Skeletal muscle cell (primary cell): ENCODE measurements at regions not wholly inside any gene's neighbourhood (a gene's known extent, or its start where the extent isn't known, plus 50 kb on each side); places are given as distances from the start of the nearest gene placed in this dataset.

Experiments
- DNase-seq: peaks from one replicate; pipeline ENCODE4 v3.0.0-alpha.2; 2010; ENCODE audit warnings: low read depth
- H3K4me3 ChIP-seq: 2 replicates; pipeline ENCODE4 v1.5.1; 2011; ENCODE audit warnings: low read depth, mild to moderate bottlenecking, control low read depth, low read length, moderate library complexity

DNA sequence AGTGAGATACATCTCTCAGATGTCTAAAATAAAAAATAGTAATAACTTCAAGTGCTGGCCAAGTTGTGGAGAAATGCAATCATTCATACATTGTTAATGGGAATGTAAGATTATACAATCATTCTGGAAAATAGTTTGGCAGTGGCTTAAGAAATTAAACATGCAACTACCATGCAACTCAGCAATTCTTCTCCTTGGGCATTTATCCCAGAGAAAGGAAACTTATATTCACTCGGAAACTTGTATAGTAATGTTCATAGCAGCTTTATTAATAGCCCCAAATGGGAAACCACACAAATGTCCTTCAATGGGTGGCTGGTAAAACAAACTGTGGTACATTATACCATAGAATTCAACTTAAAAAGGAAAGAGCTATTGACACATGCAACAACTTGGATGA lies 274.0 kb upstream of the SPRED2 start:
- no peak for DNase-seq
- H3K4me3 ChIP-seq: no peak overlapping the region

DNA sequence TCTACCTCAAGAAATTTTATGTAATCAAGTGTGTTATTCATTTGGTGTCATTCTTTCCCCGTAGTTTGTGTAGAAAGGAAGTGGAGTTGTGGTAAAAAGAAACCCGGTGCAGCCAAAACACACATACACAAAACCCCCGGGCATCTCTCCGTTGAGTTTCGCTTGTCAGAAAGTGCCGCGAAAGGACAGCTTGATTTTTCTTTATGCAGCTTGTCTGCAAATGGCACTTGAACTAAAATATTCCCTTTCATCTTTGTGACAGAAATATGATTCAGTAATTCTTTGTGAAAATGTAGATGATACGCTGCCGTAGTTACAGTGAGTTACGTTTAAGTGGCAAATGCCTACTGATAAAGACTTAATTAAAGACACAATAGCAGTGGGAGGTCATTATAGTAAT lies 268.8 kb upstream of the SPRED2 start:
- no peak for DNase-seq
- H3K4me3 ChIP-seq: no peak overlapping the region

DNA sequence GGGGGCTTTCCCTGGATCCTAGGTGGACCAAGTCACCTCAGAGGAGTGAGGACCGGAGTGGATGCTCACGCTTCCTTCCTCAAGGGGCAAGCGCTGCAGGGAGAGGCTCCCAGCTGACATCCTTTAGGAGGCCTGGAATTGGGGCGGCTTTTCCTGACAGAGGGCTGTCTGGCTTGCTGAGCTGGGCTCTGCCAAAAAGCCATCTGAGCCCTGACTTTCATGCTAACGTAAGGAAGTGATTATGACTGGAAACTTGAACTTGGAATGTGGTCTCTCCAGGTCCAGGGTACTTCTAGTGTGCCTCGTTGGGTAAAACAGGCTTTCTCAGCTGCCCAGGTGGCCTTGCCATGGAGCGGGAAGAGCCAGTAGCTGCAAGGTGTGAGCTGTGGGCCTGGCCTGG lies 268.3 kb upstream of the SPRED2 start:
- DNase-seq: no peak
- no peak overlapping the region for H3K4me3 ChIP-seq

DNA sequence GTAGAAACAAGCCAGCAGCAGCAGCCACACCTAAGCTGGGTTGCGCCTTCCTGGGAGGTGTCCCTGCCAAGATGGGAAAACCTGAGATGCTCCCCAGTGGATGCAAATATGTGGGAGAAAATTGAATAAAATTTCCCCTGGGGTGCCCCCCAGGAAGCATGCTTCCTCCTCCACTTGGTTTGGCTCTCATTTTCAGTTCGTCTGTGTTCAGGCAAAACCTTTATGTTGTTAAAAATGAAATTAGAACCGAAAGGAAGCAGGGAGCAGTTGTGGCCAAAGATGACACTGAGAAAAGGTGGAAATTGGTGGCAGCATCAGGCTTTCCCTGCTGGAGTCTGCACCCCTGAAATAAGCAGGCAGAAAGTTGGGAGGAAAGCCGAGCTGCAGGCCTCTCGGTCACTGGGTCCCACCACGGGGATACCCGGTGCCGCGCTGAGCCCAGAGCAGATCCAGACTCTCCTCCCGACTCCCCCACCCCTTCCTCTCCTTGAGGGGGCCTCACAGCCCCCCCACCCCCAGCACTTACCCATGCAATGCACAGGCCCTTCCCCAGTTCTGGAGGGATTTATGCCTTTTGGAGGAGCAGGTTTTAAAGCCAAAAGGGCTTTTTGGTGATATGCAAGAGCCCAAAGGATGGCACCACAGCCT lies 267.7 kb upstream of the SPRED2 start:
- no peak for DNase-seq
- H3K4me3 ChIP-seq: no peak overlapping the region

DNA sequence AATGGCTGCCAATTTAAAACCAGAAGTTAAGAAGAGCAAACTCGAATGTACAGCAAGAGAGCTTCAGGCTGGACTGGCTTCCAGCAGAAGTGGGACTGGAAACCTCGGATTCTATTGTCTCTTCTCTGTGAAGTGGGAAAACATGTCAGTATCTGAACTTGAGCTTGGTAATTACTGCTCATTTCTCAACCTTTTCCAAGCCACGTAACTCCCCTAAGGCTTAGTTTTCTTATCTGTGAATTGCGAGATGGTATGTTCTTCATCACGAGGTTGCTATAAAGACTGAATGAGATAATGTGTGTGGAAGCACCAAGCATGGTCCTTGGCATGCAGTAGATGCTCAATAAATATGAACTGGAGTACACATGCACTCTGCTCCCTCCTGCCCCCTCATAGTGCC lies 259.4 kb upstream of the SPRED2 start:
- H3K4me3 ChIP-seq: no peak overlapping the region
- DNase-seq: no peak

DNA sequence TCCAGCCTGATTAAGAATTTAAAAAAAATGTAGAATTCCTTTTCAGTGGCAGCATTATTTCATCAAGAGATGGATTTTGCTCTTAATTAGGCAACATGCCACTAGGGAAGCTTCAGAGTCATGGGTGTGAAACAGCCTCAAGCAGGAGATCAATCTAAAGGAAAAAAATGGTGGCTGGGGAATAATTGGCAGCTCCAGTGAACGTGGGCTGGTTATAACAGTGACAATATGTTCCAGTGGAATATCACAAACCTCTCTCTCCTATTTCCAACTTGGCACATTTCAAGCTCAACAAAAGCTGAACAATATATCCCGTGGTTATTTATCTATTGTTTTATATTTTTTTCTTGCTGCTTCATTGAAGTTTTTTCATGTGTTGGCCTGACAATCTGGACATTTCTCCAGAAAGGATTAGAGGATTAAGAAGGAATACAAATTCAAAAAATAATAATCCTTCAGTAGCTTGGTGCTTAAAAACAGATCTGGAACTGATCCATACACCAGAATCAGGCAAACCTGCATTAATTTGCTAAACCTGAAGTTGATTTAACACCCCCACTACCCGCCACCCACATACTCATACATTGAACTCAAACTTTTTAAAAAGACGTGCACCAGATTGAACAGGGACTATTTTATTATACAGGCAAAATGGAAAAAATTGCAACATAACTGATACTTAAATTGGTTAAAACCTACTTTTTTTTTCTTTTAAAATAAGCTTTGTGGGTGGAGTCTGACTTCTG lies 255.9 kb upstream of the SPRED2 start:
- no peak overlapping the region for H3K4me3 ChIP-seq
- no peak for DNase-seq

DNA sequence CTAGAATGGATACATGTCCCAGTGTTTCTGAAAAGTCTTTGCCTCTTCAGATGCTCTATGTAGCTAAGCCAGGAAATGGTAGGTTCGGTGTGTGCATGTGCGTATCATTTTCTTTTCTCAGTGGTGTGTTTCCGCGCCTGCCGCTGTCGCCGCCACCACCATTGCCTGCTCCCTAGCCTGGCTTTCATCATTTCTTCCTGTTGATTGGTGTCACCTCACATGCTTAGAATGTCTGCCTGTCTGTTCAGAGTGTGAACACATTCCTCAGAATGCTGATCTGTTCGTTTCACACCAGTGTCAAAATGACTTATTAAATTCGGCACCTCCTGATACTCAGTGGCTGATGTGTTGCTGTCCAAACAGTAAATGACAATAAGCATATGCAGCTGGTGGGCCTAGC lies 255.2 kb upstream of the SPRED2 start:
- no peak for DNase-seq
- H3K4me3 ChIP-seq: no peak overlapping the region

DNA sequence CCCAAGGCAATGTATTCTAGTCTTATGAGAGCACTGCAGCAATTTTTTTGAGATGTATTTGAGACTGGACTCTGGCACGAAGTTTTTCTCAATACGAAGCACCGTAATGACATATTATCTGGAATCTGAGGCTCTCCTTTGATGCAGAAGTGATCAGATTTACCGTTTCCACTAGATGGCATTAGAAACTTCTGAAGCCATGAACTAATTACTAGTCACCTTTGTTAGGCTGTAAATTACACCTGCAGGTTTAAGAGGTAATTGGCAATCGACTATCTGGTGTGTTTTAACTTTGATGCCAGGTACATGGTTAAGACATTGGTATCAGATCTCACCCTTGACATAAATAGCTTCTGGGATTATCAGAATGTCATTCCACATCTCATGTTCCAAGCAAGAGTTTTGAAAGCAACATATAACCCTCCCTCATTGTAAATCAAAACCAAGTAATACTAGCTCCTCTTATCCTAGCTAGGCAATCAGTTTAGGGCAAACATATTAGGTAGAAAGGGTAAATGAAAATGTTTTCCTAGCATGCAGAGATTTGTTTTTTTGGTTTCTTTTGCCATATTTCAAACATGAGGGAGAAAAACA lies 254.6 kb upstream of the SPRED2 start:
- no peak for DNase-seq
- H3K4me3 ChIP-seq: no peak overlapping the region

DNA sequence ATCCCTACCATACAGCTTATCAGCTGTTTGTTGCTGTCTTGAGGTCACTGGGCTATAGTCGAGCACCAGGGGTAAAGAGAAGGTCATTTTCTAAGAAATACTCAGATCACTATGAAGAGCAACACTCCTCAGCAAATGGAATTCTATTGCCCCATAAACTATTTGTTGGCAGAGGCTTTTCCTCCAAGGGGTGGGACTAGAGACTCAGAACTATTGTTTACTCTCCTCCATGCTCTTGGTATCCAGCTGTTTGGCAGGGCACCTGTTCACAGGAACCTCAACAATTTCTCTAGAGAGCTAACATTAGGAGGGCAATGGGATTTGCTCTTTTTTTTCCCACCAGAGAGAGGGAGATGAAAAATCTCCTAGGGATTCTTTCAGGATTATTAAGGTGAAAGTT lies 249.1 kb upstream of the SPRED2 start:
- no peak overlapping the region for H3K4me3 ChIP-seq
- DNase-seq: no peak

DNA sequence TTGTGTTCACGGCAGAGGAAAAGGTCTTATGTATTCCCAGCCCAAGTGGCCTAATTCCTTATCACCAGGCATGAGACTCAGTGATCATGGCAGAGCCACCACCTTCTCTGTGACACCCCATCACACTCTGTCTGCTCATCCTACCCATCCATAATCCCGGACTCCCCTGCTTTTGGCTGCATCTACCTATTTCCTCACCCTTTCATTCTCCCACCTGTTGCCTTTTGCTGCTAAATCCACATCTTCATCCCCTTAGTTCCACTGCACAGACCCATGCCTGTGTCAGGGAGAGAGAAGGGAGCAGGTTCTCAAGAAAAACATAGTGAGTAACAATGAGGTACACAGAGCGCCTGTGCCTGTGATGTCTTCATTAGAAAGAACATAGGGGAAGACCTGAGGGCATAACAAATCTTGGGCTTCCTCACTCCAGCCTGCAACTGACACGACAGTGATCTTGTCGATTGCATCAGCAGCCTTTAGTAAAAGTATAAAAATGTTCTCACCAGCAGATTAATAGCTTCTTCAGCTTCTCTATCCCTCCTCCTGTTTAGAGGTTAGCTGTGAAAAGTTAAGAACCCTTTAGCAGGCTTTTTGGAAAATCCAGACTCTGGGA lies 246.5 kb upstream of the SPRED2 start:
- no peak for DNase-seq

DNA sequence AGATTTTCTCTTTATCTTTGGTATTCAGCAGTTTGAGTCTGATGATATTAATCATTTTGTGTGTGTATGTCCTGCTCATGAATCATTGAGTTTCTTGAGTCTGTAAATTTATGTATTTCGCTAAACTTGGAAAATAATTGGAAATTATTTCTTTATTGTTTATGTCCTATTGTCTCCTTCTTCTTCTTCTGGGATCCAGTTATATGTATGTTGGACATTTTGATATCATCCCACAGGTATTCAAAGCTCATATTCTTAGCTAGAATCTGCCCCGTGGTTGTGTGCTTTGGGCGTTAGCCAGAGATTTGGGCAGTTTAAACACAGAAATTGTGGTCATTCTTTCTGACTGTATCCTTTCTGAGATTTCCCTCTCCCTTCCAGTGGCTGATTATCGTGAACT lies 243.0 kb upstream of the SPRED2 start:
- DNase-seq: no peak
- no peak overlapping the region for H3K4me3 ChIP-seq

More for the DNA sequence above, 246.5 kb upstream of the SPRED2 start:
- no peak overlapping the region for H3K4me3 ChIP-seq

DNA sequence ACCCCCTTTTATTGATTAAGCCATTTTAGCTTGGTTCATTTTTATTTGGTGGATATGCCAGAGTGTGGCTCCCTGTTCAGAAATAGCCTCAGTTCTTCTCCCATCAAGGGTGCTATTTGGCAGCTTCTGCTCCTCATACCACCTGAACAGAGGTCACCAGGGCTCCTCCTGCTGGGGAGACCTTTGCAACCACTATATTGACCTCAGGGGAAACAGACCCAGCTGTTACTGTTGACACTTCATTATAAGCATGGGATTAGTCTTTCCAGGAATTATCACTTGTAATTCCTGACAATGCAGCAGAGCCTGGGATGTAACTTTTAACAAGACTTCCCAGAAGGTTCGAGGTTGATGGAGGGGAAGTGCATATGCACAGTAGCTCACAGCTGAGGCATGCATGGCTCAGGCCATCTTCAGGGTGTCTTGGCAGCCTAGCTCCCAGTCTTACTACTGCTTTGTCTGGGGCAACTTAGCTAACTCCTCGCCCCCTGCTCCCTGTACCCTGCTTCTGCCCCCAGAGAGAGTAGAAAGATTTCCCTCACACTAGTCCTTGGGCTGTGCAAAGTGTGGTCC lies 239.4 kb upstream of the SPRED2 start:
- no peak overlapping the region for H3K4me3 ChIP-seq
- DNase-seq: no peak

DNA sequence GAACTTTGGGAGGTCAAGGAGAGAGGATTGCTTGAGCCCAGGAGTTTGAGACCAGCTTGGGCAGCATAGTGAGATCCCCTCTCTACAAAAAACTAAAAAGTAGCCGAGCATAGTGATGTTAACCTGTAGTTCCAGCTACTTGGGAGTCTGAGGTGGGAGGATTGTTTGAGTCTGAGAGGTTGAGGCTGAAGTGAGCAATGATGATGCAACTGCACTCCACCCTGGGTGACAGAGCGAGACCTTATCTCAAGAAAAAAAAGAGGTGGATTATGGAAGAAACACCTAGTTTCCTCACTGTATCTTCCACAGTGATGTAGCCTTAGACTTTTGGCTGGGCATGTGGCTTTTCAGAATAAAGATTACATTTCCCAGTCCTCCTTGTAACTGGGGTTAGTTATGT lies 237.2 kb upstream of the SPRED2 start:
- no peak for DNase-seq
- no peak overlapping the region for H3K4me3 ChIP-seq

DNA sequence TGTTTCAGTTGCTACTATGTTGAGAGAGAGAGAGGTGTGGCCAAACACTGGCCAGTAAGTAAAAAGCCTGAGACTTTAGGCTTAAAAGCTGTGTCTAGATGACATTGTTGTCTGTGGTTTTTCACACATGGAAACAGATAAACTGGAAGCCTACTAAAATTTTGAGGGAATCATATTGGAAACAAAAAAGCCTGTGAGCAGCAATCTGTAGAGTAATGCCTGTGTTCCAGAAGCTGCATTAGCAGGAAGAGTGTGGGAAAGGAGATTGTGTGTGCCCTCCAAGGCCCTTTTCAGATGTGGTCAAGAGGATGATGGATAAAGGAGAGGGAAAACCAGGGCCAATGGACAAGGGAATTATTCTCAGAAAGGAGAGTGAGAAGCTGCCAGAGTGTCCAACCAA lies 236.3 kb upstream of the SPRED2 start:
- H3K4me3 ChIP-seq: no peak overlapping the region
- DNase-seq: no peak

DNA sequence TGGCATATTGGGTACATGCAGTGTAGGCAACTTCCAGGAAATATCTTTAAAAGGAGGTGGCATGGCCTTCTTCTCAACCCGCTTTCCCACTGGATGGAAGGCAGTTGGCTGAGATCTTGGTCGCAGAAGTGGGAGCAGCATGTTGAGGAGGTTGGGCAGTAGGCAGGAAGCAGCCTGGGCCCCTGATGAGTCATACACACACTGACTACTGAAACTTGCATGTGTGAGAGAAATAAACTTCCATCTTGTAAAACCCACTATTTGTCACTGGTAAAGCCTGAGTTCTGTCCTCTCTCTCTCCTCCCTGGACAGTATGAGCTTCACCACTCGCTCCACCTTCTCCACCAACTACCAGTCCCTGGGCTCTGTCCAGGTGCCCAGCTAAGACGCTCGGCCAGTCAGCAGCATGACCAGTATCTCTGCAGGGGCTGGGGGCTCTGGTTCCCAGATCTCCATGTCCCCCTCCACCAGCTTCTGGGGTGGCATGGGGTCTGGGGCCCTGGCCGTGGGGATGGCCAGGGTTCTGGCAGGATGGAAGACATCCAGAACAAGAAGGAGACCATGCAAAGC lies 233.8 kb upstream of the SPRED2 start:
- DNase-seq: peak; percentile 25
- no peak overlapping the region for H3K4me3 ChIP-seq

DNA sequence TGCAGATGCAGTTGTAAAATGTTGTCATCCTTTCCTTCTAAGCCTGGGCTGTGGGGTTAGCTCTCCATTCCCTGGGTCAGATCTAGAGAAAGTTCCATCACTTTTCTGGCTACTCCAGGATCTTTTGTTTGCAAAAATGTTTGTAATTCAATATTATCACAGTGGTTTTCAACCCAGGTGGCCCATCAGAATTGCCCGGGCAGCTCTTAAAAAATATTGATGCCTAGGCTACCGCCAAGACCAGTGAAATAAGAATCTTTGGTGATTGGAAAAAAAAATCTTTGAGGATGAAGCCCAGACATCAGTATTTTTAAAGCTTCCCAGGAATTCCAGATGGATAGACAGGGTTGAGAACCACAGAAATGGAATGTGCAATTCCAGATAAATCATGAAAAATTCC lies 232.5 kb upstream of the SPRED2 start:
- H3K4me3 ChIP-seq: no peak overlapping the region
- DNase-seq: no peak

DNA sequence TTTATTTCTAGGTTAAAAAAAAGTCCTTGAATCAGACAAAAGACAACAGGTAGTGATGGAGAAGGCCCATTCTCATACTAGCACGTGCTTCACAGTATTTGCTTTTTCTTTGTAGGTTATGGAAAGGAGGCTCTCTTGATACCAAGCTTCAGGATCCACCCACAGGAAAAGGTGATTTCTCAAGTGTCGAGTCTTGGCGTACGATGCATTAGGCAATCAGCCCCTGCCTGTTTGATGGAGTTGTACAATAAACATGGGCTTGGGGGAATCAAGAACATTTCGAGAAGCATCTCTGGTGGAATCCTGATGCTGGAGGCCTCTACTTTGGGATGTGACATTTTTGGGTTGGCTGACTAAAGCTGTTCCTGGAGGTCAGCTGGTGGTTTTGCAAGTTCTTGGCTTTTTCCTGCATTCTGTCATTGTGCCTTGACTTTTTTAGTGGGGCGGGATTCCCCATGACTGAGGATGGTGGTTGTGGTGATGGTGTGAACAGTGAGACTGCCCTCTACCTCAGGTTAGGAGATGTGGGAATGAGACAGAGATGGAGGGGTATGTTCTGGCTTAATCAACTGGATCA lies 231.5 kb upstream of the SPRED2 start:
- DNase-seq: no peak
- no peak overlapping the region for H3K4me3 ChIP-seq

DNA sequence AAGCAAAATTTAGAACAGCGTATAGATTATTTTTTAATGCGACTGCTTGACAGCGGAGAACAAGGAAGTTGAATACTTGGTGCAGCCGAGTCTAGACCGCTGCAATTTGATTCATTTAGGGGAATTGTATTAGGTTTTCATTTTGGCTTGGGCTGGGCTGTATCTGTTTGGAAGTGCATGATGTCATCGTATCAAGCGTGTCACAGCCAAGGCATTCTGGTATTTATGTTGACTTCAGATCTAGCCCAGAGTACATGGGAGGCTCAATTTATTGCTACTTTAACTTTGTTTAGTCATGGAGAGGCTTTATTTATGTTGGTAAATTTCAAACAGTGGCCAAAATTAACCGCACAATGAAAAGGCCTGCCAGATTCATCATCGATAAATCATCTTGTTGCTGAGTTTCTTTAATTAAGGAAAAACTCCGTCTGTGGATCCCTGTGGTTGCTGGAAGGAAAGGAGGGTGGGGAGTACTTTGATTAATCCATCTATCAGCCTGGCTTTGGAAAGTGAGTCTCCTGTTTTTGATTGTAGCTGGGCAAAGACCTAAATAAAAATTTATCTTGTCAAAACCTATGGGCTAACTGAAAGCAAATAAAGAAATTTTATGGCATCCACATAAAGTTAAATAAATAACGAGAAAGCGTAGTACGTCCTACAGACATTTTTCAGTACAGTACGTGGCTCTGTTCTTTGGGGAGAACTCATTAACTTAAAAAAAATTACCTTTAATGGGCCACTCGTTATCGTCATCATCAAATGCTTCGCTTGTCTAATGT lies 230.4 kb upstream of the SPRED2 start:
- peak; percentile 59 for DNase-seq
- no peak overlapping the region for H3K4me3 ChIP-seq
